ENCODE measurements at regions not wholly inside any gene's neighbourhood (a gene's known extent, or its start where the extent isn't known, plus 50 kb on each side); places are given as distances from the start of the nearest gene placed in this dataset.

GRCh38 chr2:58981237-58981636 is 740.1 kb upstream of the FANCL start:
- TF ChIP-seq BRCA1 (IDR thresholded peaks at IDR 0.05; ENCODE audit: low read depth, low read length) = no peak
- no peak for TF ChIP-seq GABPA (IDR thresholded peaks at IDR 0.05; ENCODE audit: low read depth)
- TF ChIP-seq CTCF (IDR thresholded peaks at IDR 0.05 in 2 of 3, conservative IDR thresholded peaks at IDR 0.05 in 1 of 3; ENCODE audit: control insufficient read depth in 2 of 3, extremely low read depth in 1 of 3, insufficient read depth in 1 of 3, low read depth in 3 of 3, low read length in 3 of 3) = no peak
- no peak for TF ChIP-seq CHD4 (IDR thresholded peaks at IDR 0.05)
- no peak for TF ChIP-seq ZBTB40 (IDR thresholded peaks at IDR 0.05; ENCODE audit: borderline replicate concordance)
- TF ChIP-seq EP300 (IDR thresholded peaks at IDR 0.05; ENCODE audit: borderline replicate concordance in 1 of 2, control insufficient read depth in 1 of 2, low read depth in 2 of 2, low read length in 2 of 2) = no peak
- TF ChIP-seq EZH2 (IDR thresholded peaks at IDR 0.05; ENCODE audit: borderline replicate concordance, control insufficient read depth, low read depth, low read length) = no peak
- TF ChIP-seq SP1 (IDR thresholded peaks at IDR 0.05; ENCODE audit: low read depth, low read length) = no peak
- no peak for TF ChIP-seq RAD21 (IDR thresholded peaks at IDR 0.05; ENCODE audit: insufficient read depth, low read depth, low read length)
- TF ChIP-seq ZNF384 (IDR thresholded peaks at IDR 0.05; ENCODE audit: borderline replicate concordance, low read depth, low read length) = no peak
- no peak for TF ChIP-seq RELA (IDR thresholded peaks at IDR 0.05; ENCODE audit: borderline replicate concordance, partially characterized antibody)
- no peak for TF ChIP-seq RCOR1 (conservative IDR thresholded peaks at IDR 0.05; ENCODE audit: low read depth, low read length)
- no peak for TF ChIP-seq HSF1 (IDR thresholded peaks at IDR 0.05; ENCODE audit: low read depth, low read length)
- no peak for TF ChIP-seq TCF12 (IDR thresholded peaks at IDR 0.05; ENCODE audit: low read depth, low read length)

Data from GM12878 (cell line).